COLO668 (cell line): ENCODE measurements at regions not wholly inside any gene's neighbourhood (a gene's known extent, or its start where the extent isn't known, plus 50 kb on each side); places are given as distances from the start of the nearest gene placed in this dataset.

Experiments
- DNase-seq: peaks from one replicate; lab custom pipeline; 2025; ENCODE audit not compliant: unreplicated experiment; lab: John Stamatoyannopoulos, UW

- DNase-seq: no peak
Measured at GRCh38 chr2:188122985-188123384, 168.7 kb upstream of the GULP1 start.

DNA sequence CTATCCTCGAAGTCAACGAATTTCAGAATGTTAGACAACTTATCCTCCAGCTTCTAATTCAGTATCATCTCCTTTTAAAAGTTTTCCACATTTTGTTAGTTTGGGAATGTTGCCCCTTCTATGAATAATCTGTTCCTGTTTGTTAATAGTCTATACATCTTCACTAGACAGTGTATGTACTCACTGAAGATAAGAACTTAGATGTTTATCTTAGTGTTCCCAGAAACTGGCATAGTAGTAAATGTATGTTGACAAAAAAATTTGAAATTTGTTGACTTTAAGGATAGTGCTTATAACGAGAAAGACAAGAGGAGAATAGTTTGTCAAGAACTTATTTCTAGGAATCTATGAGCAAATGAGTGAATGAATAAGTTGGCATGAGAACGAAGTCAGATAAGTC is 162.0 kb upstream of the GULP1 start:
- no peak for DNase-seq

DNA sequence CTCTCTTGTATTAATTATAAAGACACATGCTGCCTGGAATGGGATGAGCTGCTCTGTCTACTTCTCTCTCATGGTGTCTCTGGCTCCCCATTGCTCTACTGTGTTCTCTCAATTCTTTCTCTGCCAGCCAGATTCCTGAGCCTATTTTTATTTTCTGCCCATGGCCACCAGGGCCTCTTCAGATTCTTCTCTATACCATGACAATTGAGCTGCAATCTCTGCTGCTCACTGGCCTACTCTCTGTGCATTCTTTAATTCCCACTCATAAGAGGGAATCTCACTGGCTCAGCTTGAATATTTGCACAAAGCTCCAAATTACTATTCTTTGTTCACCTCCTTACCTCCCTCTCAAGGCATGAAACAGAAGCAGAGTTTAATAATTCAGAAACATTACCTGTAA is 161.4 kb upstream of the GULP1 start:
- no peak for DNase-seq

DNA sequence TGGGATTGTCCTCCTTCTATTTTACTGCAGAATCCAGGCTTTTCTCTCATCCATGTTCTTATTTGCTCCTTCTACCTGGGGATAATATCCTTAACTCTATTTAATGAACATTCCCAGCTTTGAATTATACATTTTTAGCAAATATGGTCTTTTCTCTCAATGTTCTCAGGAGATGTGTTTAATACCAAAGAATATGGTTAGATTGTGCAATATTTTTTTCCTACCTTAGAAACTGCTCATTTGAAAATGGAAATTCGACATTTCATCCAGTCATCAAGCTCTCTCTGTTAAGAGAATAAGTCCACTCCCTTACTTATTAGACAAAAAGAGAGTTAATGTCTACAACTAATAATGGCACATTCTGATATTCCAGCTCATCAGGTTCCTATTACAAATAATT is 160.4 kb upstream of the GULP1 start:
- no peak for DNase-seq

- DNase-seq: no peak
Measured at GRCh38 chr2:188132385-188132784, 159.3 kb upstream of the GULP1 start.

GRCh38 chr2:188134241-188134640 is 157.4 kb upstream of the GULP1 start:
- DNase-seq: no peak

GRCh38 chr2:188138313-188138712 is 153.4 kb upstream of the GULP1 start:
- no peak for DNase-seq

- no peak for DNase-seq
Measured at GRCh38 chr2:188142088-188142487, 149.6 kb upstream of the GULP1 start.

DNA sequence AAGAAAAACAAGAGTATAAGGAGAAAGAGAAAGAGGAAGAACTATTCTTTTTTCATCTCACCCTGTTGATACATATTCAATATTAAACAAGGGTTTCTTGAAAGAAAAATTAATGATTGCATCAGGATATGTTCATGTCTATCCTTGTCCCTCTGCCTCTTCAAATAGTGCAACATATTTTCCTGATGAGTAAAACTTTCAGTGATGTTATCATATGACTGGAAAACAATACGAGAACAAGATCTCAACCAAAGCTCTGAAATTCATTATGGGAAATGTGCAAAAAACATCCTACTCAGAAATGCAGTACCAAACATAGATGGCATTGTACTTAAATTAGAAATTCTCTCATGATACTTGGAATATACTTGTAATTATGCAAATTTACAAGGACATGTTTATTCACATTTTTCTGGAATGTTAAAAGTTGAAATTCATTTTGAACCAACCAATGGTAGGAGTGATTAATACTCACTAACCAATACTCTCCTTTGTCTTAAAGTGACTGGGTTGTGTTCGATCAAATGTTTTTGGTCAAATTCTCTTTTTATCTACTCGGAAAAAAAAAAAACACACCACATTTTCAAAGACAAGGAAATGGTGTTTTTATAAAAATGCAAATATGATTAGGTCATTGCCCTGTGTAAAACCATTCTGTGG is 148.9 kb upstream of the GULP1 start:
- no peak for DNase-seq

- no peak for DNase-seq
Measured at GRCh38 chr2:188145885-188146284, 145.8 kb upstream of the GULP1 start.

DNA sequence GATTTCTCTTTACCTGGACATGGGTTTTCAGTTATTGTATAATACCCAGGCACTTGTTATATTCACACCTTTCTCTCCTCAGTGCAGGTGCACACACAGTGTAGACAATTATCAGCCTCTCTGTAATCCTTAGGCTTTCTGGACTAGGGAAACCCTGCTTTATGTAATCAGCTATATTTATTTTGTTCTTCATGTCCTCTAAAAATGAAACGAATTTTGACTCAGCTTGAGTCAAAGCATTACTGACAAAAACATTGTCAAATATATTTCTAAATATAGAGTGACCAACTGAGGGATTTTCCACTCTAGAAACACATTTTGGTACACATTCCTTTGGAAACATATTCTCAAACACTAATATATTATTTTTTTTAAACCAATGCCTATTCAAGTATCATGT is 144.8 kb upstream of the GULP1 start:
- no peak for DNase-seq

DNA sequence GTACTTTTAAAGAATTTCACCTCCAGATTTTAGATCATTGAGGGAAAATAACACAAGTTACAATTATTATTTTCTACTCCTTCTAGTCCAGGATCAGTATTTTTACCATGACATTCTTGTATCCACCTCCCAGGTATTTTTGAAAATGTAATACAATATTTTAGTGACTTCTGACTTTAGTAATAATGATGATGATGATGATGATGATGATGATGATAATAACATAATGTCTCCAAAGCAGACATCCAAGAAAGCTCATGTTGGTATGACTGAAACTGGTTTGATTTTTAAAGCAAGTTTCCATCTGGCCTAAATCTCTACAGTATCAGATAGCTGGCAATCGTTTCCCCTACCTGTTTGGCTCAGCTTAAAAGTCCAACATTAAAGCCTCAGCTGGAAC is 140.0 kb upstream of the GULP1 start:
- DNase-seq: no peak

DNA sequence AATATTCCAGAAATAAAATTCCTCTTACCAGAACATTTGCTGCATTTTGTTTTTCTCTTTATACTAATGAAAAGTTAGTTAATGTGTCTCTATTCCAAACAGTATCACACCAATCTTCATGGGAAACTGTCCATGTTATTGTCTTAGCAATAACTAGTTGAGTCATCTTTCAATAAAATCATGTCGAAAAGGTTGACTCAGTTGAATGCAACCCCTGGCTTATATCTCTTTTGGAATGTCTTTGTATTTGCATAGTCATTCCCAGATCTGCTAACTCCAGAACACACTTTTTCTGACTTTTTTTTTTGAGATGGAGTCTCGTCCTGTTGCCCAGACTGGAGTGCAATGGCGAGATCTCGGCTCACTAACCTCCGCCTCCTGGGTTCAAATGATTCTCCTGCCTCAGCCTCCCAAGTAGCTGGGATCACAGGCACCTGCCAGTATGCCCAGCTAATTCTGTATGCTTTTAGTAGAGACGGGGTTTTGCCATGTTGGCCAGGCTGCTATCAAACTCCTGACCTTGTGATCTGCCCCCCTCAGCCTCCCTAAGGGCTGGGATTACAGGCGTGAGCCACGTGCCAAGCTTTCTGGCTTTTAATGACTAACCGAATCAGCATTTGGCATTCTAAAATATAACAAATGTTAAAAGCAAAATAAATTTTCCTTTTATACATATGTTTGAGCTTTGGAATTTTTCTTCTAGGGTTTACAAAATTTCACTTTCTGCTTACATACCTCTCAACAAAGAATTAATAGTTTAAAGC is 133.2 kb upstream of the GULP1 start:
- no peak for DNase-seq

DNA sequence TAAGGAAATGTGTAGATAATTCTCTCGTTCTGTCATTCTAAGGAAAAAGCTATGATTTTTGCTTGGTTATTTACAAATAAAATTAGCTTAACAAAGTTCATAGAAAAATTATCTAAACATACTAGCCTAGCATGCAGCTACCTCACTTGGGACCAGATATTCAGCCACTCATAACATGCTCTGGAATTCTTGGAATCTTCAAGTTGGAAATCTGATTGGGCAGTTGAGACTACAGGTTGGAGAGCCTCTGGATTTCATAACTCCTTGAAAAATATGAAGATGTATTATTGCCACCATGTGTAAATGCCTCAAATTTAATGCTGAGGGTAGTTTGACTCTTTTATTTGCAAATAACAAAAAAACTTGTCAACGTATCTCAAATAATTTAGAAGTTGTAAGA is 132.2 kb upstream of the GULP1 start:
- no peak for DNase-seq

DNA sequence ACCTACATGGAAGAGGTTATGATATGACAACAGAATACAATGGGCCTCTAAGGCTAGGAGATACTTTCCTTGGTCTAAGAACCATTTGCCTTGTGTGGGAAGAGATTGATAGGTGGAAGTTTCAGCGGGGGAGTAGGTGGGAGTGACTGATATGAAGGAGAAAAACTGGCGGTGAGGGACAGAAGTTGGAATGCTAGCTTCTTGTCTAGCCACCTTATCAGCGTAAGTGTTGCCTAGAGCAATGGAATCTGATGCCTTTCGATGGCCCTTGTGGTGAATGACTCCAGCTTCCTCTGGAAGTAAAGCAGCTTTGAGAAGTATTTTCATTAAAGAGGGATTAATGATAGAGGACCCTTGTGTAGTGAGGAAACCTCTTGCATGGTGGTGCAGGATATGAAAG is 121.3 kb upstream of the GULP1 start:
- no peak for DNase-seq

DNA sequence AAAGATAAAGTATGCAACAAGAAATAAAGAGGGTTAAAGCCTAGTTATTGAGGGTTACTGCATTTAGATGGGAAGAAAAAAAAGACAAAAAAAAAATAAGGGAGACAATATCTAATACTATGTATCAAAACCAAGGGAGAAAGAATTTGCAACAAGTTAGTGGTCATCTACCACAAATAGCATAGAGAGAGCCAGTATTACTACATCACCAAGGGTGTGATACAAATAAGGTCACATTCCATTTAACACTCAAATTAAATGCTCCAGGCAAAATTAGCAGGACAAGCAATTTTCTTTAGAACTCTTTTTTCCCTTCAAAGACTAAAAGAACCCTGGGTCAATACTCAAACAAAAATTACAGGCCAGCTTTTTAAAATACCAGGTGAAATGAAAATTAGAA is 115.1 kb upstream of the GULP1 start:
- DNase-seq: no peak

- no peak for DNase-seq
Measured at GRCh38 chr2:188181067-188181838, 110.4 kb upstream of the GULP1 start.

GRCh38 chr2:188181884-188182283 is 109.8 kb upstream of the GULP1 start:
- DNase-seq: no peak

DNA sequence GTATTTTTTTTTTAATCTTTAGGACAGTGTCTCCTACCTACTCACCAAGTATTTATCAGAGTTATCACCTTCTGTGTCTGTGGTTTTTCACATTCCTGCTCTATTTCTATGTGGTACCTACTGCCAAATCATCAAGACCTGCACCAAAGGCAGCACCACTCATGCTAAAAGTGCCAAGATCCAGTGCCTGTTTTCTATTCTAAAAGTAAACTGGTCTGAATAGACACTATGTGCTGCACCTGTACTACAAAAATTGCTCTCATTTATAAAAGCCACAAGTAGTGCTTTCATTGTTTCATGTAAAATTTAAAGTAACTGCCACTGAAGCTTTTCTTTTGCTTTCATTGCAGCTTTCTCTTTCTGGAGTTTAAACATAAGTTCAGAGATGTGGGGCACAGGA is 103.9 kb upstream of the GULP1 start:
- no peak for DNase-seq

GRCh38 chr2:188189356-188189755 is 102.3 kb upstream of the GULP1 start:
- no peak for DNase-seq

DNA sequence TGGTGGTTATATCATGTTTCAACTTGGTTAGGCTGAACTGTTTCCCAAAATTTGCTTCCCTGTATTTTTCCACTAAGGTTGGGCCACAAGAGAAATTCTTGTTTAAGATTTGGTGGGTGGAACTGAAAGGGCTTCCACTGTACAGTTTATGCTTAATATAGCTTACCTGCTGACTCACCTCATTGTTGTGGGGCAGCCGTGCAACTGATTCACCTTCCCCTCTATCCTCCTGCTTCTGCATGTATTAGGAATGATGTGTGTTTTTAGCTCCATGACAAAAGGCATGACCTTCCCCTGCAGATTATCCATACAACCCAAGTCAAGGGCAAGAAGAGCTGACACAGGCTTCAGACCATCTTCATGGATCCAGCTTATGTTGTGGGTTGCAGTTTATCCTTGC is 98.4 kb upstream of the GULP1 start:
- DNase-seq: no peak

- no peak for DNase-seq
Measured at GRCh38 chr2:188196343-188197008, 95.2 kb upstream of the GULP1 start.
